Tibial nerve (tissue), 4 donors: ENCODE measurements at regions not wholly inside any gene's neighbourhood (a gene's known extent, or its start where the extent isn't known, plus 50 kb on each side); places are given as distances from the start of the nearest gene placed in this dataset.

Source experiments
- CTCF ChIP-seq, 5 experiments: fragments of 200-600 bp in 3 of 5; fragments of 450-650 bp in 2 of 5; sonication (generic) in 3 of 5; IDR thresholded peaks; one replicate each; pipeline ENCODE4 v1.5.1; 2016 to 2019; ENCODE audit warnings: antibody characterized with exemption in 5 of 5, mild to moderate bottlenecking in 3 of 5, moderate library complexity in 2 of 5
- EP300 ChIP-seq, 2 donors: sonication (generic); formaldehyde crosslinking; IDR thresholded peaks; one replicate each; pipeline ENCODE4 v1.6.1; 2017; ENCODE audit warnings: antibody characterized with exemption in 2 of 2, mild to moderate bottlenecking in 1 of 2
- POLR2A ChIP-seq, 2 donors: fragments of 450-650 bp; IDR thresholded peaks; one replicate each; pipeline ENCODE4 v1.6.1; 2017; ENCODE audit warnings: antibody characterized with exemption in 2 of 2, mild to moderate bottlenecking in 2 of 2, moderate library complexity in 2 of 2

GRCh38 chr12:68393417-68393816, 61.3 kb upstream of the MDM1 start:
- TF ChIP-seq CTCF (IDR thresholded peaks at IDR 0.05) (no peak), POLR2A (IDR thresholded peaks at IDR 0.05) (no peak), EP300 (IDR thresholded peaks at IDR 0.05) (no peak)
